Endothelial cell of umbilical vein (primary cell): ENCODE measurements at regions not wholly inside any gene's neighbourhood (a gene's known extent, or its start where the extent isn't known, plus 50 kb on each side); places are given as distances from the start of the nearest gene placed in this dataset.

Experiments
- BruUV-seq: library from RNA; stranded (reverse); fragments of 400-500 nt; replicated peaks from 2 replicates; lab custom pipeline; 2021; lab: Mats Ljungman, UMichigan
- CTCF ChIA-PET: fragments of 300-600, 350-600 bp; sonication (Branson Sonifier 250); formaldehyde crosslinking; loops from one replicate; lab custom pipeline; 2021; ENCODE audit warnings: antibody characterized with exemption, inconsistent platforms; lab: Charles Lee
- POLR2A ChIA-PET: fragments of 300-600, 350-600 bp; sonication (Branson Sonifier 250); formaldehyde crosslinking; loops from one replicate; lab custom pipeline; 2021; ENCODE audit warnings: antibody characterized with exemption, inconsistent platforms; lab: Charles Lee
- DNase-seq: peaks from one replicate; pipeline ENCODE4 v3.0.0-alpha.2; 2011; ENCODE audit warnings: low read depth, low spot score
- FAIRE-seq: peaks from 2 replicates; lab custom pipeline; 2011; peaks lifted over from hg19 to GRCh38; lab: Jason Lieb, UNC
- H2AFZ ChIP-seq: 2 replicates; pipeline ENCODE4 v1.6.0; 2012; ENCODE audit warnings: low read depth, low read length, control low read depth, inconsistent platforms
- H3K27ac ChIP-seq: 2 replicates; pipeline ENCODE4 v1.5.1; 2011; ENCODE audit warnings: low read depth, mild to moderate bottlenecking, control low read depth, low read length, moderate library complexity; ENCODE audit not compliant: insufficient read depth
- H3K27me3 ChIP-seq, 2 experiments: 2 replicates each; pipeline versions ENCODE4 v1.6.0 to v1.6.1; 2011; ENCODE audit warnings: low read length in 2 of 2, mixed read lengths in 1 of 2; ENCODE audit not compliant: control insufficient read depth in 2 of 2, insufficient read depth in 2 of 2
- H3K36me3 ChIP-seq, 2 experiments: 2 replicates in 1 of 2; 3 replicates in 1 of 2; pipeline ENCODE4 v1.5.1; 2011; ENCODE audit warnings: low read length in 2 of 2, mild to moderate bottlenecking in 1 of 2, moderate library complexity in 1 of 2; ENCODE audit not compliant: control insufficient read depth in 2 of 2, insufficient read depth in 2 of 2; ENCODE audit errors: extremely low read depth in 1 of 2
- H3K4me1 ChIP-seq: 3 replicates; pipeline ENCODE4 v1.5.1; 2011; ENCODE audit warnings: mild to moderate bottlenecking, low read length; ENCODE audit not compliant: control insufficient read depth, insufficient read depth; ENCODE audit errors: extremely low read depth
- H3K4me2 ChIP-seq: 2 replicates; pipeline ENCODE4 v1.6.1; 2011; ENCODE audit warnings: low read length, control low read depth, mixed read lengths; ENCODE audit not compliant: insufficient read depth
- H3K4me3 ChIP-seq, 3 experiments: fragments of 200-600 bp in 1 of 3; sonication (generic), shearing (Covaris generic) in 1 of 3; replicated peaks in 1 of 3; 2 replicates each; pipeline ENCODE4 v1.5.1; 2011 to 2016; ENCODE audit warnings: control low read depth in 3 of 3, low read length in 3 of 3, mild to moderate bottlenecking in 2 of 3, inconsistent platforms in 1 of 3, low read depth in 1 of 3, moderate library complexity in 1 of 3; ENCODE audit not compliant: insufficient read depth in 1 of 3
- H3K79me2 ChIP-seq: 2 replicates; pipeline ENCODE4 v1.6.0; 2012; ENCODE audit warnings: low read length, inconsistent platforms; ENCODE audit not compliant: control insufficient read depth, insufficient read depth
- H3K9ac ChIP-seq: replicated peaks from 2 replicates; pipeline ENCODE3; 2011; ENCODE audit warnings: low read length, control low read depth; ENCODE audit not compliant: insufficient read depth; ENCODE audit errors: extremely low read depth
- H3K9me1 ChIP-seq: replicated peaks from 3 replicates; pipeline ENCODE4 v1.6.0; 2011; ENCODE audit warnings: mild to moderate bottlenecking, low read length; ENCODE audit not compliant: control insufficient read depth, insufficient read depth; ENCODE audit errors: extremely low read depth
- H3K9me3 ChIP-seq: replicated peaks from 2 replicates; pipeline ENCODE4 v1.5.1; 2012; ENCODE audit warnings: low read length, inconsistent platforms; ENCODE audit not compliant: control insufficient read depth, insufficient read depth
- H4K20me1 ChIP-seq: replicated peaks from 2 replicates; pipeline ENCODE3; 2011; ENCODE audit warnings: mild to moderate bottlenecking, low read length; ENCODE audit not compliant: control insufficient read depth, insufficient read depth; ENCODE audit errors: extremely low read depth
- EZH2 ChIP-seq: IDR thresholded peaks from 2 replicates; pipeline ENCODE4 v1.6.1; 2012; ENCODE audit warnings: borderline replicate concordance, low read depth, mild to moderate bottlenecking, moderate library complexity, low read length, inconsistent platforms; ENCODE audit not compliant: severe bottlenecking
- FOS ChIP-seq: IDR thresholded peaks from 2 replicates; pipeline ENCODE4 v1.6.1; 2011; ENCODE audit warnings: mild to moderate bottlenecking, low read length, moderate library complexity, borderline replicate concordance; ENCODE audit not compliant: insufficient read depth
- GATA2 ChIP-seq: IDR thresholded peaks from 2 replicates; pipeline ENCODE4 v1.7.0; 2011; ENCODE audit warnings: low read depth, mild to moderate bottlenecking, moderate library complexity, mixed read lengths, low read length; ENCODE audit not compliant: insufficient read length, insufficient read depth
- JUN ChIP-seq: IDR thresholded peaks from 2 replicates; pipeline ENCODE4 v1.6.1; 2011; ENCODE audit warnings: borderline replicate concordance, low read depth; ENCODE audit not compliant: insufficient read length, insufficient read depth
- MYC ChIP-seq: IDR thresholded peaks from one replicate; pipeline ENCODE4 v1.6.1; 2011; ENCODE audit warnings: mild to moderate bottlenecking, low read depth, low read length
- POLR2A ChIP-seq: IDR thresholded peaks from 2 replicates; pipeline ENCODE4 v1.6.1; 2012; ENCODE audit warnings: low read depth, mild to moderate bottlenecking, control low read depth, low read length
- POLR2AphosphoS5 ChIP-seq: IDR thresholded peaks from 2 replicates; pipeline ENCODE4 v1.6.1; 2012; ENCODE audit warnings: low read depth, mild to moderate bottlenecking, control low read depth, low read length, moderate library complexity; ENCODE audit not compliant: insufficient read depth
- dilution Hi-C: fragments of 300-500 bp; cut with MboI; formaldehyde crosslinking; loops from one replicate; pipeline ENCODE4 v1.15.0; 2019; ENCODE audit warnings: low sequenced_read_pairs; ENCODE audit not compliant: extremely low pct_ligation_motif_present
- intact Hi-C: fragments of 100-400 bp; cut with micrococcal nuclease; formaldehyde crosslinking; loops from one replicate; pipeline ENCODE4 v1.10.0; 2022
- TF ChIP-seq, protein P1 (sequence below): IDR thresholded peaks from 2 replicates; pipeline ENCODE4 v1.6.1; 2011; ENCODE audit not compliant: insufficient read depth, insufficient read length
- TF ChIP-seq, protein P2 (sequence below), 2 donors: IDR thresholded peaks; 1 replicate in 1 of 2; 2 replicates in 1 of 2; pipeline ENCODE4 v1.5.1; 2011; ENCODE audit warnings: low read length in 2 of 2, mild to moderate bottlenecking in 2 of 2, moderate library complexity in 2 of 2, control low read depth in 1 of 2, inconsistent platforms in 1 of 2, low read depth in 1 of 2; ENCODE audit not compliant: insufficient read depth in 1 of 2; ENCODE audit errors: extremely low read depth in 1 of 2

DNA sequence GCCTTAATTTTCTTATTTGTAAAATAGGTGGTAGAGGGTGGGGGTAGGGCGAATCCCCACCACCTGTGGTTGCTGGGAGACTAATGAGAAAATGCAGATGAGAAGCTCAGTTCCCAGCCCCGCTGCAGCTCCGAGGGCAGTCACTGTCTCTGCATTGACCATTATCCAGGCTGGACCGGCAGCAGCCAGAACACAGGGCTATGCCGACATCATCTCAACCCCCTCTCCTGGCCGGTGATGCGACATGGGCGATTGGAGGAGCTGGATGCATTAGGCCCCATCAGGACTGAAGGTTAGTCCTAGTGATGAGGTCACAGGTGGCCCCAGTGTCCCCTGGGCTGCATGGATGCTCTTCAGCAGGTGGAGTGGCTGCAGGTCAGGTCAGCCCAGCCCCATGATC is 412.4 kb downstream of the CTTN start:
- TF ChIP-seq, protein P1, sequence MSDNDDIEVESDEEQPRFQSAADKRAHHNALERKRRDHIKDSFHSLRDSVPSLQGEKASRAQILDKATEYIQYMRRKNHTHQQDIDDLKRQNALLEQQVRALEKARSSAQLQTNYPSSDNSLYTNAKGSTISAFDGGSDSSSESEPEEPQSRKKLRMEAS: no peak
- no peak for TF ChIP-seq POLR2A
- TF ChIP-seq JUN: no peak
- TF ChIP-seq EZH2: no peak
- TF ChIP-seq, protein P2, sequence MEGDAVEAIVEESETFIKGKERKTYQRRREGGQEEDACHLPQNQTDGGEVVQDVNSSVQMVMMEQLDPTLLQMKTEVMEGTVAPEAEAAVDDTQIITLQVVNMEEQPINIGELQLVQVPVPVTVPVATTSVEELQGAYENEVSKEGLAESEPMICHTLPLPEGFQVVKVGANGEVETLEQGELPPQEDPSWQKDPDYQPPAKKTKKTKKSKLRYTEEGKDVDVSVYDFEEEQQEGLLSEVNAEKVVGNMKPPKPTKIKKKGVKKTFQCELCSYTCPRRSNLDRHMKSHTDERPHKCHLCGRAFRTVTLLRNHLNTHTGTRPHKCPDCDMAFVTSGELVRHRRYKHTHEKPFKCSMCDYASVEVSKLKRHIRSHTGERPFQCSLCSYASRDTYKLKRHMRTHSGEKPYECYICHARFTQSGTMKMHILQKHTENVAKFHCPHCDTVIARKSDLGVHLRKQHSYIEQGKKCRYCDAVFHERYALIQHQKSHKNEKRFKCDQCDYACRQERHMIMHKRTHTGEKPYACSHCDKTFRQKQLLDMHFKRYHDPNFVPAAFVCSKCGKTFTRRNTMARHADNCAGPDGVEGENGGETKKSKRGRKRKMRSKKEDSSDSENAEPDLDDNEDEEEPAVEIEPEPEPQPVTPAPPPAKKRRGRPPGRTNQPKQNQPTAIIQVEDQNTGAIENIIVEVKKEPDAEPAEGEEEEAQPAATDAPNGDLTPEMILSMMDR (IDR thresholded peaks at IDR 0.05; ENCODE audit: extremely low read depth in 1 of 2, insufficient read depth in 1 of 2, low read depth in 1 of 2, low read length in 2 of 2): no peak
- no peak for TF ChIP-seq POLR2AphosphoS5
- TF ChIP-seq FOS: no peak
- no peak for TF ChIP-seq GATA2
- TF ChIP-seq MYC: no peak
- Histone ChIP-seq H4K20me1 (no peaks in the 10 kb centered on the region), H3K4me2 (no peak overlapping the region), H3K4me1 (no peaks in the 10 kb centered on the region), H3K4me3 (no peak overlapping the region), H3K36me3 (no peaks in the 10 kb centered on the region), H3K27me3 (no peaks in the 10 kb centered on the region), H2AFZ (no peak overlapping the region), H3K9me3 (no peaks in the 10 kb centered on the region), H3K27ac (no peak overlapping the region), H3K9ac (no peak overlapping the region), H3K9me1 (no peaks in the 10 kb centered on the region), H3K79me2 (no peaks in the 10 kb centered on the region)
- intact Hi-C loops (no loop called here), dilution Hi-C loops (no loop called here)
- FAIRE-seq: no peak
- CTCF ChIA-PET: no interaction called here
- DNase-seq: no peak
- no TSS peak for BruUV-seq
- POLR2A ChIA-PET: no interaction called here
